Esophagus muscularis mucosa (tissue), 3 donors: ENCODE measurements at regions not wholly inside any gene's neighbourhood (a gene's known extent, or its start where the extent isn't known, plus 50 kb on each side); places are given as distances from the start of the nearest gene placed in this dataset.
"Not testable (repeated sequence)": the region's sequence is repeated elsewhere in the genome, so short reads cannot be mapped to it uniquely, and the experiment has no call there.

ENCODE experiments used
- POLR2A ChIP-seq: fragments of 450-650 bp; IDR thresholded peaks from one replicate; pipeline ENCODE4 v1.6.1; 2017; ENCODE audit warnings: antibody characterized with exemption, moderate library complexity, mild to moderate bottlenecking, low read depth
- TF ChIP-seq, protein P1 (sequence below), 3 experiments: fragments of 200-600 bp in 2 of 3; fragments of 450-650 bp in 1 of 3; sonication (generic) in 2 of 3; IDR thresholded peaks; one replicate each; pipeline ENCODE4 v1.5.1; 2017 to 2019; ENCODE audit warnings: antibody characterized with exemption in 3 of 3, mild to moderate bottlenecking in 2 of 3, moderate library complexity in 1 of 3

DNA sequence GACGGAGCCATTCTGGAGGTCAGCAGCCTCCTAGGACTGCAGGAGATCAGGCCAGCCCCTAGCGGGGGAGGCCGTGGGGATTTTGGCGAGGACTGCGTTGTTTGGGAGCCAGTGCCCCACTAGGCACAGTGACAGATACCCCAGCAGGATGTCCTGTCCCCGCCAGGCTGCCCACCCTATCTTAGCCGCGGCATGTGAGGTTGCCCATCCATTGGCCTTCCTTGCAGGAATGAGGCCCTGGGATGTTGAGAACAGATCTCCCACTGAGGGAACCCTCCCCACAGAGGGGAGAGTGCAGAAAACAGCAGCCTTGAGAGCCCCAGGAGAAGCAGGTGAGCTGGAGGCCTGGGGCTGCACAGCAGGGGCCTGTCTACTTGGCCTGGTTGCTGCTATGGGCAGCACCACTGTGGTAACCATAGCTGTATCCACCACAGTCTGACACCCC is 385.5 kb downstream of the TMEM121 start:
- TF ChIP-seq, protein P1, sequence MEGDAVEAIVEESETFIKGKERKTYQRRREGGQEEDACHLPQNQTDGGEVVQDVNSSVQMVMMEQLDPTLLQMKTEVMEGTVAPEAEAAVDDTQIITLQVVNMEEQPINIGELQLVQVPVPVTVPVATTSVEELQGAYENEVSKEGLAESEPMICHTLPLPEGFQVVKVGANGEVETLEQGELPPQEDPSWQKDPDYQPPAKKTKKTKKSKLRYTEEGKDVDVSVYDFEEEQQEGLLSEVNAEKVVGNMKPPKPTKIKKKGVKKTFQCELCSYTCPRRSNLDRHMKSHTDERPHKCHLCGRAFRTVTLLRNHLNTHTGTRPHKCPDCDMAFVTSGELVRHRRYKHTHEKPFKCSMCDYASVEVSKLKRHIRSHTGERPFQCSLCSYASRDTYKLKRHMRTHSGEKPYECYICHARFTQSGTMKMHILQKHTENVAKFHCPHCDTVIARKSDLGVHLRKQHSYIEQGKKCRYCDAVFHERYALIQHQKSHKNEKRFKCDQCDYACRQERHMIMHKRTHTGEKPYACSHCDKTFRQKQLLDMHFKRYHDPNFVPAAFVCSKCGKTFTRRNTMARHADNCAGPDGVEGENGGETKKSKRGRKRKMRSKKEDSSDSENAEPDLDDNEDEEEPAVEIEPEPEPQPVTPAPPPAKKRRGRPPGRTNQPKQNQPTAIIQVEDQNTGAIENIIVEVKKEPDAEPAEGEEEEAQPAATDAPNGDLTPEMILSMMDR (IDR thresholded peaks at IDR 0.05): not testable (repeated sequence)
- not testable (repeated sequence) for TF ChIP-seq POLR2A
